K562 (cell line): ENCODE measurements at regions not wholly inside any gene's neighbourhood (a gene's known extent, or its start where the extent isn't known, plus 50 kb on each side); places are given as distances from the start of the nearest gene placed in this dataset.

Source experiments
- CEBPZ ChIP-seq: fragments of 150-350 bp; IDR thresholded peaks from 2 replicates; pipeline ENCODE4 v1.6.1; 2014; ENCODE audit warnings: low read depth, mild to moderate bottlenecking, low read length, borderline replicate concordance
- FOXA1 ChIP-seq: fragments of 450-650 bp; IDR thresholded peaks from 2 replicates; pipeline ENCODE4 v1.6.1; 2016; ENCODE audit warnings: mild to moderate bottlenecking, borderline replicate concordance
- PBX2 ChIP-seq, 2 experiments: IDR thresholded peaks in 1 of 2; conservative IDR thresholded peaks in 1 of 2; 2 replicates each; pipeline ENCODE4 v1.6.1; 2016; ENCODE audit warnings: low read depth in 2 of 2, mild to moderate bottlenecking in 1 of 2, missing compliant biosample characterization in 1 of 2, missing genetic modification characterization in 1 of 2, moderate library complexity in 1 of 2
- PKNOX1 ChIP-seq: fragments of 450-650 bp; IDR thresholded peaks from 2 replicates; pipeline ENCODE4 v1.6.1; 2016
- VEZF1 ChIP-seq: fragments of 200-800 bp; sonication (Bioruptor generic); IDR thresholded peaks from 2 replicates; pipeline ENCODE4 v1.6.1; 2017; ENCODE audit warnings: missing genetic modification characterization, missing compliant biosample characterization
- XRCC4 ChIP-seq: IDR thresholded peaks from one replicate; pipeline ENCODE4 v1.6.1; 2011; ENCODE audit not compliant: insufficient read depth, insufficient read length; ENCODE audit errors: extremely low read depth
- ZNF224 ChIP-seq: sonication (generic); formaldehyde crosslinking; IDR thresholded peaks from 2 replicates; pipeline ENCODE4 v1.8.0; 2022; ENCODE audit warnings: mild to moderate bottlenecking, missing genetic modification reagents
- ZNF408 ChIP-seq: fragments of 250-450 bp; sonication (Bioruptor Pico); IDR thresholded peaks from 2 replicates; pipeline ENCODE4 v1.4.0; 2020; ENCODE audit warnings: low read depth, mild to moderate bottlenecking, moderate library complexity
- ZNF785 ChIP-seq: fragments of 250-450 bp; sonication (Bioruptor Pico); IDR thresholded peaks from 2 replicates; pipeline ENCODE4 v1.4.0; 2020; ENCODE audit warnings: mild to moderate bottlenecking

- TF ChIP-seq CEBPZ: no peak
- no peak for TF ChIP-seq FOXA1
- no peak for TF ChIP-seq ZNF408 (CRISPR knock-in tag)
- peak; percentile 94 for TF ChIP-seq PKNOX1
- TF ChIP-seq ZNF785 (CRISPR knock-in tag): no peak
- TF ChIP-seq ZNF224 (CRISPR knock-in tag): no peak
- peak; percentile 35; the same call in 1 of the 2 replicates for TF ChIP-seq PBX2 (CRISPR knock-in tag; IDR thresholded peaks at IDR 0.05; ENCODE audit: low read depth)
- peak; percentile 59; the same call in 1 of the 2 replicates for TF ChIP-seq PBX2 (tag; conservative IDR thresholded peaks at IDR 0.05; ENCODE audit: low read depth)
- no peak for TF ChIP-seq XRCC4
- TF ChIP-seq VEZF1 (CRISPR knock-in tag): peak; percentile 25; the same call in 1 of the 2 replicates
Observed at GRCh38 chr21:38905328-38905727, 99.6 kb downstream of the ETS2 start (continued).
